ENCODE measurements at regions not wholly inside any gene's neighbourhood (a gene's known extent, or its start where the extent isn't known, plus 50 kb on each side); places are given as distances from the start of the nearest gene placed in this dataset.

GRCh38 chr9:22731786-22732185 lies 285.2 kb downstream of the DMRTA1 start:
- ATAC-seq = no peak
- intact Hi-C loops (cut with DNase I; ENCODE audit: low total_unique reads) = no loop called here
- Histone ChIP-seq H3K4me3 (no peak overlapping the region), H3K4me1 (no peaks in the 10 kb centered on the region), H3K9me3 (no peaks in the 10 kb centered on the region), H3K27me3 (no peaks in the 10 kb centered on the region), H3K27ac (no peak overlapping the region), H3K36me3 (no peaks in the 10 kb centered on the region)
- DNase-seq = no peak
- in situ Hi-C loops (cut with MboI; ENCODE audit: low sequenced_read_pairs in 4 of 4) = no loop called here
- TF ChIP-seq POLR2A (IDR thresholded peaks at IDR 0.05) (no peak), CTCF (IDR thresholded peaks at IDR 0.05 in 4 of 5, conservative IDR thresholded peaks at IDR 0.05 in 1 of 5) (no peak)

- Histone ChIP-seq H3K27ac (no peak overlapping the region), H3K9me3 (no peaks in the 10 kb centered on the region), H3K4me1 (no peaks in the 10 kb centered on the region), H3K4me3 (no peak overlapping the region), H3K36me3 (no peaks in the 10 kb centered on the region), H3K27me3 (no peaks in the 10 kb centered on the region)
- intact Hi-C loops (cut with DNase I; ENCODE audit: low total_unique reads) = no loop called here
- no peak for ATAC-seq
- DNase-seq = no peak
- TF ChIP-seq POLR2A (IDR thresholded peaks at IDR 0.05) (no peak), CTCF (IDR thresholded peaks at IDR 0.05 in 4 of 5, conservative IDR thresholded peaks at IDR 0.05 in 1 of 5) (no peak)
- in situ Hi-C loops (cut with MboI; ENCODE audit: low sequenced_read_pairs in 4 of 4) = no loop called here
These were observed 293.1 kb downstream of the DMRTA1 start for GRCh38 chr9:22739712-22740111.

DNA sequence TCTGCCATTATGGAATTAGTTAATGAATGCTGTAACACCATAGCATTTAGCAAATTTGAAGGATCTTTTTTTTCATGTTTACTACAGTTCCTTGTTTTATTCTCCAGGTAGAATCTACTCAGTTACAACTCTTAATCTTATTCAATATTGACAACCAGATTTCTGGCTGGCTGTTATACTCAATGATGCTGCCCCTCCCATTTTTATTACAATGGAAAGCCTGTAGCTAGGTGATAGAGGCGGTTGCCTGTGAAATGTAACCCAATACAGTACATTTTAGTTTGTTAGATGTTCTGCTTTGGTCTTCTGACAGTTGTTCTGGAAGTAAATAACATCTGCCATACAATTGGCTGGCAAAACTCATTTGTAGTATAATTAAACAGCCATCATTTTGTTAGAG lies 294.2 kb downstream of the DMRTA1 start:
- Histone ChIP-seq H3K4me1 (no peaks in the 10 kb centered on the region), H3K36me3 (no peaks in the 10 kb centered on the region), H3K27ac (no peak overlapping the region), H3K4me3 (no peak overlapping the region), H3K9me3 (no peaks in the 10 kb centered on the region), H3K27me3 (no peaks in the 10 kb centered on the region)
- intact Hi-C loops (cut with DNase I; ENCODE audit: low total_unique reads) = no loop called here
- TF ChIP-seq POLR2A (IDR thresholded peaks at IDR 0.05) (no peak), CTCF (IDR thresholded peaks at IDR 0.05 in 4 of 5, conservative IDR thresholded peaks at IDR 0.05 in 1 of 5) (no peak)
- ATAC-seq = no peak
- no peak for DNase-seq
- in situ Hi-C loops (cut with MboI; ENCODE audit: low sequenced_read_pairs in 4 of 4) = no loop called here

GRCh38 chr9:22742401-22742800 lies 295.8 kb downstream of the DMRTA1 start:
- Histone ChIP-seq H3K27me3 (no peaks in the 10 kb centered on the region), H3K4me1 (no peaks in the 10 kb centered on the region), H3K27ac (no peak overlapping the region), H3K4me3 (no peak overlapping the region), H3K9me3 (no peaks in the 10 kb centered on the region), H3K36me3 (no peaks in the 10 kb centered on the region)
- TF ChIP-seq CTCF (IDR thresholded peaks at IDR 0.05 in 4 of 5, conservative IDR thresholded peaks at IDR 0.05 in 1 of 5) (no peak), POLR2A (IDR thresholded peaks at IDR 0.05) (no peak)
- intact Hi-C loops (cut with DNase I; ENCODE audit: low total_unique reads) = no loop called here
- ATAC-seq (no peak), DNase-seq (no peak)
- in situ Hi-C loops (cut with MboI; ENCODE audit: low sequenced_read_pairs in 4 of 4) = no loop called here

DNA sequence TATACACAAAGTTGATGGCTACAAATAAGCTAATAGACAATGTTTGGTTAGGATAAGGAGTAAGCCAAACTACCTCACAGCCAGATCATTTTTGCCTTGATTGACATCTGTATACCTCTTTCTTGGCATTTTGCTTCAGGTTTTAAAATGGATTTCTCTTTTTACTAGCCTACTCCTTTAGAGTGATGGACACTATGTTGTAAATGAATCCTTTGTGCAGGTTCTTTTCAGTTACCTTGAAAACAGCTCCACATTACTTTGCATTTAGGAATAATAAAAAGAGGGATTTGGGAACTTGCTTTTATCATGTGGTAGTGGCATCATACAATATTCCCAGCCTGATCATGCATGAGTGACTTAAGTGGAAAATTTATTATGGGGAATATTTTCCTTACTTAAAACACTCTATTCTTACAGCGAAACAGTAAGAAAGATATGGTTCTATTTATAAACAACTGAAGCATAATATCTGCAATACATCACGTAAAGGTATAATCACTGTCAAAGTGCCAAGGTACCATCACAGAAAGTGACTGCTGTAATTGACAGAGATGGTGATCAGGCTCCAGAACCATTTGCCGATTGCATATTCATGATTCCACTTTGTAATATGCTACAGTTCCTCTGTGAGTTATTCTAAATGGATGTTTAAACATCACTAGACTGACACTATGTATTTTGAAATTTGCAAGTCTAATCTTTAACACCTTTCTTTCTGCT lies 327.0 kb downstream of the DMRTA1 start:
- in situ Hi-C loops (cut with MboI; ENCODE audit: low sequenced_read_pairs in 4 of 4) = no loop called here

More for the DNA sequence above, 327.0 kb downstream of the DMRTA1 start:
- Histone ChIP-seq H3K27ac (no peak overlapping the region), H3K9me3 (no peaks in the 10 kb centered on the region), H3K27me3 (no peaks in the 10 kb centered on the region), H3K4me3 (no peak overlapping the region), H3K4me1 (no peaks in the 10 kb centered on the region), H3K36me3 (no peaks in the 10 kb centered on the region)
- ATAC-seq = no peak
- no peak for DNase-seq
- no peak for TF ChIP-seq POLR2A (IDR thresholded peaks at IDR 0.05)
- no peak for TF ChIP-seq CTCF (IDR thresholded peaks at IDR 0.05 in 4 of 5, conservative IDR thresholded peaks at IDR 0.05 in 1 of 5)
- intact Hi-C loops (cut with DNase I; ENCODE audit: low total_unique reads) = no loop called here

Measured in gastrocnemius medialis (tissue), 4 donors.